Thymus (tissue), 11 donors: ENCODE measurements at regions not wholly inside any gene's neighbourhood (a gene's known extent, or its start where the extent isn't known, plus 50 kb on each side); places are given as distances from the start of the nearest gene placed in this dataset.

Source experiments
- DNase-seq, 9 donors: peaks; one replicate each; pipeline ENCODE4 v3.0.0-alpha.2; 2013; ENCODE audit warnings: low spot score in 9 of 9, low read depth in 6 of 9, missing footprints in 1 of 9
- H3K27ac ChIP-seq, 2 donors: one replicate each; pipeline ENCODE4 v1.5.1; 2013; ENCODE audit warnings: control low read depth in 1 of 2, low read depth in 1 of 2, low read length in 1 of 2, mild to moderate bottlenecking in 1 of 2, moderate library complexity in 1 of 2
- H3K27me3 ChIP-seq, 2 donors: one replicate each; pipeline ENCODE4 v1.5.1; 2013; ENCODE audit warnings: low read length in 1 of 2; ENCODE audit not compliant: control insufficient read depth in 2 of 2, insufficient read depth in 1 of 2
- H3K36me3 ChIP-seq, 2 donors: one replicate each; pipeline ENCODE4 v1.5.1; 2013; ENCODE audit warnings: low read length in 1 of 2, mild to moderate bottlenecking in 1 of 2, moderate library complexity in 1 of 2; ENCODE audit not compliant: control insufficient read depth in 2 of 2, insufficient read depth in 2 of 2
- H3K4me1 ChIP-seq, 2 donors: one replicate each; pipeline ENCODE4 v1.5.1; 2013; ENCODE audit warnings: low read length in 2 of 2; ENCODE audit not compliant: control insufficient read depth in 2 of 2, insufficient read depth in 2 of 2
- H3K4me3 ChIP-seq, 2 donors: one replicate each; pipeline ENCODE4 v1.5.1; 2013; ENCODE audit warnings: low read length in 2 of 2, control low read depth in 1 of 2, mild to moderate bottlenecking in 1 of 2
- H3K9me3 ChIP-seq, 2 donors: one replicate each; pipeline ENCODE4 v1.5.1; 2013; ENCODE audit warnings: low read length in 1 of 2, mild to moderate bottlenecking in 1 of 2; ENCODE audit not compliant: control insufficient read depth in 2 of 2, insufficient read depth in 1 of 2
- WGBS: extraction: QIAGEN DNeasy Blood & Tissue Kit; methylation state at CpG from one replicate; pipeline ENCODE4 v1.1.7; 2013; 5-methylcytosine and 5-hydroxymethylcytosine counted together
- donor health status: healthy.

- H3K4me3 ChIP-seq = no peak overlapping the region
- H3K9me3 ChIP-seq = no peaks in the 10 kb centered on the region
- H3K27me3 ChIP-seq = no peaks in the 10 kb centered on the region
- WGBS = 89% methylated on average over 2 of the region's 2 CpGs
- H3K36me3 ChIP-seq = no peaks in the 10 kb centered on the region
- no peak for DNase-seq
- H3K27ac ChIP-seq = no peak overlapping the region
- H3K4me1 ChIP-seq = no peaks in the 10 kb centered on the region
Observed at GRCh38 chr12:90501412-90501811, 453.6 kb downstream of the CCER1 start.

- H3K4me1 ChIP-seq = no peaks in the 10 kb centered on the region
- no peak for DNase-seq
Observed at GRCh38 chr12:90499795-90500194, 455.2 kb downstream of the CCER1 start.

GRCh38 chr12:90497923-90498545 is 456.9 kb downstream of the CCER1 start:
- Histone ChIP-seq H3K4me3 (no peak overlapping the region), H3K27me3 (no peaks in the 10 kb centered on the region), H3K4me1 (no peaks in the 10 kb centered on the region), H3K27ac (no peak overlapping the region), H3K36me3 (no peaks in the 10 kb centered on the region), H3K9me3 (no peaks in the 10 kb centered on the region)
- DNase-seq = no peak
- WGBS = 93% methylated on average over 6 of the region's 6 CpGs

More at GRCh38 chr12:90499795-90500194, 455.2 kb downstream of the CCER1 start:
- no peaks in the 10 kb centered on the region for H3K36me3 ChIP-seq
- no peak overlapping the region for H3K27ac ChIP-seq
- no peaks in the 10 kb centered on the region for H3K9me3 ChIP-seq
- H3K27me3 ChIP-seq = no peaks in the 10 kb centered on the region
- no peak overlapping the region for H3K4me3 ChIP-seq

GRCh38 chr12:90490355-90490754 is 464.6 kb downstream of the CCER1 start:
- no peaks in the 10 kb centered on the region for H3K27me3 ChIP-seq
- no peak overlapping the region for H3K27ac ChIP-seq
- no peak for DNase-seq
- no peaks in the 10 kb centered on the region for H3K4me1 ChIP-seq
- H3K36me3 ChIP-seq = no peaks in the 10 kb centered on the region
- H3K9me3 ChIP-seq = peaks cover 0 to 4% of the 10 kb centered on the region in 2 donors
- no peak overlapping the region for H3K4me3 ChIP-seq

GRCh38 chr12:90489141-90489540 is 465.8 kb downstream of the CCER1 start:
- DNase-seq = no peak
- H3K27me3 ChIP-seq = no peaks in the 10 kb centered on the region
- no peaks in the 10 kb centered on the region for H3K4me1 ChIP-seq
- H3K9me3 ChIP-seq = peaks cover 0 to 4% of the 10 kb centered on the region in 2 donors
- no peak overlapping the region for H3K27ac ChIP-seq
- 99% methylated on average over 3 of the region's 3 CpGs for WGBS
- H3K4me3 ChIP-seq = no peak overlapping the region
- no peaks in the 10 kb centered on the region for H3K36me3 ChIP-seq

GRCh38 chr12:90485560-90485959 is 469.4 kb downstream of the CCER1 start:
- H3K4me3 ChIP-seq = no peak overlapping the region
- peaks cover 0 to 4% of the 10 kb centered on the region in 2 donors for H3K9me3 ChIP-seq
- no peaks in the 10 kb centered on the region for H3K27me3 ChIP-seq
- no peak for DNase-seq
- no peak overlapping the region for H3K27ac ChIP-seq
- no peaks in the 10 kb centered on the region for H3K36me3 ChIP-seq
- no peaks in the 10 kb centered on the region for H3K4me1 ChIP-seq

GRCh38 chr12:90484094-90484493 is 470.9 kb downstream of the CCER1 start:
- no peak overlapping the region for H3K27ac ChIP-seq
- H3K27me3 ChIP-seq = no peaks in the 10 kb centered on the region
- H3K4me3 ChIP-seq = no peak overlapping the region
- H3K36me3 ChIP-seq = no peaks in the 10 kb centered on the region
- no peaks in the 10 kb centered on the region for H3K9me3 ChIP-seq
- no peaks in the 10 kb centered on the region for H3K4me1 ChIP-seq
- 77% methylated on average over 2 of the region's 2 CpGs for WGBS
- DNase-seq = no peak

GRCh38 chr12:90481748-90482147 is 473.2 kb downstream of the CCER1 start:
- no peak for DNase-seq
- 81% methylated on average over 1 of the region's 1 CpG for WGBS
- Histone ChIP-seq H3K27ac (no peak overlapping the region), H3K36me3 (no peaks in the 10 kb centered on the region), H3K9me3 (no peaks in the 10 kb centered on the region), H3K27me3 (no peaks in the 10 kb centered on the region), H3K4me3 (no peak overlapping the region), H3K4me1 (no peaks in the 10 kb centered on the region)

GRCh38 chr12:90479237-90479636 is 475.7 kb downstream of the CCER1 start:
- H3K4me3 ChIP-seq = no peak overlapping the region
- H3K9me3 ChIP-seq = no peaks in the 10 kb centered on the region
- no peak for DNase-seq
- H3K36me3 ChIP-seq = no peaks in the 10 kb centered on the region
- H3K4me1 ChIP-seq = no peaks in the 10 kb centered on the region
- WGBS = 96% methylated on average over 1 of the region's 1 CpG
- H3K27me3 ChIP-seq = no peaks in the 10 kb centered on the region
- no peak overlapping the region for H3K27ac ChIP-seq

- Histone ChIP-seq H3K27me3 (no peaks in the 10 kb centered on the region), H3K36me3 (no peaks in the 10 kb centered on the region), H3K4me3 (no peak overlapping the region), H3K9me3 (no peaks in the 10 kb centered on the region), H3K27ac (no peak overlapping the region), H3K4me1 (no peaks in the 10 kb centered on the region)
- DNase-seq = no peak
- 77% methylated on average over 2 of the region's 2 CpGs for WGBS
Observed at GRCh38 chr12:90473831-90474230, 481.1 kb downstream of the CCER1 start.
